ENCODE measurements at regions not wholly inside any gene's neighbourhood (a gene's known extent, or its start where the extent isn't known, plus 50 kb on each side); places are given as distances from the start of the nearest gene placed in this dataset.
"Not testable (repeated sequence)": the region's sequence is repeated elsewhere in the genome, so short reads cannot be mapped to it uniquely, and the experiment has no call there.

DNA sequence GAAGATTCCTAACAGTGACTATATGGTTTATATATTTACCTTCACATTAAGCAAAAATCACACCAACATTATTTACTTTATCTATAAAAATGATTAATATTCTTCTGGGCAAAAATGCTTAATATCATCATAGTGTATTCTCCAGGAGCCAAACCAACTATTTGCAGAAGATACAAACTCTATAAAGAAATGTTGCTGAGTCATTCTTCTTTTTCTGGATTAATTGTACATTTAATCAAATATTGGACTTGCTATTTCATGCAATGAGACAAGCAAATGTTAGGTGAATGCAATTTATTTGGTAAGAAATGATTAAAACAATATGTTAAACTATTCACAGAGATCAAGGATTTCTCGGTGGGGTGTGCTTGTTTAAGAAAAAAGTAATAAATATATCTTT, 1075.8 kb downstream of the PCDH9 start:
- peak; percentile 29 for DNase-seq (ENCODE audit: low read depth)

DNA sequence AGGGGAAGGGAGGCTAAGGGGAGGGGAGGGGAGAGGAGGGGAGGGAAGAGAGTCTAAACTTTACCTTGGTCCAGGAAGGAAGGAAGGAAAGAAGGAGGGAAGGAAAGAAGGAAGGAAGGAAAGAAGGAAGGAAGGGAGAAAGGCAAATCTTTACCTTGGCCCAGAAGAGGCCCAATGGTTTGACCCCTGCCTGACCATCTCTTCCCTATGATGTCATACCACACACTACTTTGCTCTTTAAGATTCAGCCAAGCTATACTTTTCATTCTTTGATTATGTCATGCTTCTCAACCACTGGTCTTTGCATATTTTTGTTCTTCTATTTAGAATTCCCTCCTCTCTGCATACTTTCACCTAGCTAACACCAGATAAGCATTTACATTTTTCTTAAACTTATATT, 1077.5 kb downstream of the PCDH9 start:
- DNase-seq (ENCODE audit: low read depth): no peak

DNA sequence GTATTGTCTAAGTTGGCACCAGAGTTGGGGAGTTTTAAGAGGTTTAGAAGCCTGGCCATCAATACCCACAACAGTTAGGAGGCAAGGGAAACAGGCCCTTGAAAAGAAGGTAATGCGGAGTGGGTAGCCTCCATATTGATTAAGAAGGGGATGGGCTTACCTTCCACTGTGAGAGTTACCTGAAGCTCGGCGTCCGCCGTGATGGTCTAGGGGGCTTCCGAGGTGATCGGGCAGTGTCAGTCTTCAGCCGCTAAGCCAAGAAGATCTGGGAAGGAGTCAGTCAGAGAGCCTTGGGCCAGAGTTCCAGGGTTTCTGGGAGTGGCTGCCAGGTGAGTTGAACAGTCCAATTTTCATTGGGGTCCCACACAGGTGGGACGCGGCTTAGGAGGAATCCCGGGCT, 1085.8 kb downstream of the PCDH9 start:
- DNase-seq (ENCODE audit: low read depth): not testable (repeated sequence)

DNA sequence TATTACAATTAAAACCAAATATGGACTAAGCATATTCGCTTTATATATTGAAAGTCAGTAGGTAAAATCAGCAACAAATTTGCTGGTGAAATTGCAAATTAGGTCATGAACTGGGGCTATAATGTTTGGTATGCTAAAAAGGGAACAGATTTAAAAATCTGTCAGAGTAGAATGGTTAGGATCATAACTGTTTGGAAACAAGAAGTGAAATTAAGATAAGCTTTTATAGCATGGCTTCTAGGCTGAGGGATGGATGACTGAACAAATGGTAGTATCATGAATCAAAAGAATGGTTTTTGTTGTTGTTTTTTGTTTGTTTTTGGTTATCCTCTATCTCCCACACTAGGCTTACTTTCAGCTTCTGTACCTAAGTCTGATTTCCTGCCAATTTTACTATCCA, 1090.4 kb downstream of the PCDH9 start:
- no peak for DNase-seq (ENCODE audit: low read depth)

DNA sequence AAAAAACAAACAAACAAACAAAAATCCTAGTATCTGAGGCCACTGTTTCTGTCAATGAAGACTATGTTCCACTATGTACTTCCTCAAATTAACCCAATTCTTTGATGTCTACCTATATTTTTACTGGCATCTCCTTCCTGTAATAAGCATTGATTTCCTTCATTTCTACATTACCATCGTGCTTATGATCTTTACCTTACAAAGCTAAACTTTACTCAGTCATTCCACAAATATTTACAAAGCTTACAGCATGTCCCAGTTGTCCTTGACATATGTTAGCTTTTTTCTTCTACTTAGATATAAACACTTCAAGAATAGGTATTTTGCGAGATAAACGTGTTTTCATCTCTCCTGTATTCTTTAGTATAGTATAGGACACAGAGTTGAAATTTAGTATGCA, 1090.9 kb downstream of the PCDH9 start:
- DNase-seq (ENCODE audit: low read depth): no peak

DNA sequence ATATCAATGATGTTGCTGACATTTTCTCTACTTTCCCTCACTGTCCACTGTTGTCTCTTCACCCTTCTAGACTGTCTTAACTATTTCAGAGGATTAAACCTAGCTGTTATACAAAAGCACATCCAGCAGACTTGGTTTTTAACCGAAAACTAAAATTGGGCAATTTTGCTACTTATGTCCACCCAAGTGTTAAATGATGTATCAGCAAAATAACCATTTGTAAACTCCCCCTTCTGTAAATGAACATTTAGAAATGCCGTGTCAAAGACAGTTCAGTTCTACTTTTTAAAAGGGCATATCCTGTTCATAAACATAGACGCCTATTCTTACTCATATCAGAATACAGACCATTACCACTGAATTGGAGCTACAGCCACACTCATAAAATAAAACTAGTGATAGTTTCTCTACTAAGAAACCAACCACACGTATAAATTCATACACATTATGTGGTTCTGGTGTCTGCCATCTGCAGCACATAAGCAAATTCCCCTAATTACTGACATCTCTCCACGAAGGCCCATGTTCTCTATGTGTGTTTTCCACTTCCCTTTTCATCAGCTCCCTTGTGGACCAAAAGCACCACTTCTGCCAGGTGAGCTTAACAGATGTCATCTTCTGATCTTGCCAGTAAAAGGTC, 1091.8 kb downstream of the PCDH9 start:
- DNase-seq (ENCODE audit: low read depth): no peak

DNA sequence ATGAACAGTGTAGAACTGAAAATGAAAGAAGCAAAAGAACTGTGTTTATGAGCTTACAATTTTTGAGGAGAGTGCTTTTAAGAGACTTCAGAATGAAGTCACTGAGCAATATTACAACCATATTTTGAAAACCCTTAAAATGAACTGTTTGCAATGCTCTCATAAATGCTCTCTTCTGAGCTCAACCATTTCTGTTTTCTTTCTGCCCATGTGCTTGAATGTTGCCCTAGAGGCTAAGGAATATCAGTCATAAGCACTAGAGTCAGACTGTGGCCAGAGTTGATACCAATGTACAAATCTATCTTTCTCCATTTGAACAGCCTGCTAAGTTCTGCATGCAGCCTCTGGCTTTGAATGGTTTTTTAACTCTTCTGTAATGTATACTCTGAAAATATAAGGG, 1092.8 kb downstream of the PCDH9 start:
- DNase-seq (ENCODE audit: low read depth): no peak

DNA sequence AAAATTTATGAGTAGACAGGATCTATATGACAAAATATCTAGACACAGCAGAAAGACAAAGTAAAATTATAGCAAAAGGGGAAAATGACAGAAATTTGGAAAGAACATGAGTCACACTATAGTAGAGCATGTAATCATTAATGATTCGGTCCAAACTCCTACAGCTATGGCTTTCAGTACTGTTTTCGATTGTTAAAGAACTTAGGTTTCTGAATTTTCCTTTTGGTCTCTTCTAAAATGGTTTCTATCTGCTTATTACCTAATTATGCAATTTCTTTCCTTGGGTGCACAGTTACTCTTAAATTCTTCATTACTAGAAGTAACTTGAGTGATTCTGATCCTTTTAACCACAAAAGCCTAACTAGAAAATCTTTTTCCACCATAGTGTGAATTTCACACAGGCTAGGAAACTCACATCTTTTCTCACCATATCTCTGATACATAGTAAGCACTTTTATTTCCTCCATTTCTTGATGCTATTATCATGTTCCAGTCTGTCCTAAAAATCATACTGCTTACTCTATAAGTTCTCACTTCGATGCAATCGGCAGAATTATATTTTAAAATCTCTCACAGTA, 1101.4 kb downstream of the PCDH9 start:
- DNase-seq (ENCODE audit: low read depth): no peak

DNA sequence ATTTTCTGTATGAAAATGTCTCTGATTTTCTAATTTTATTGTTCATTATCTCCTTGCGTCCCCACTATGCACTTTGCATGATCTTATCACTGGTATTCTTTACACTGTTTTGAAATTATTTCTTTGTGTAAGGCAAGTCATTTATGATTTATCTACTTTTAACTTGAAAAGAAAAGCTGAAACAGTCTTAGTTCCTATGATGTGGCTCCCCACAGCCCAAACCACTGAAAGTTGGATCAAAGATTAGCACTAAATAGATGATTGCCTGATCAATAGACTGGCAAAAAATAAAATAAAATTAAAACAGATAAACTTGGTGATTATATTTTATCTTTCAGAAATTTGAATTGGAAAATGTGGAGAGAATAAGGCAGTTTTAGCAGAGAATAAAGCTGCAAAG, 1101.9 kb downstream of the PCDH9 start:
- no peak for DNase-seq (ENCODE audit: low read depth)

DNA sequence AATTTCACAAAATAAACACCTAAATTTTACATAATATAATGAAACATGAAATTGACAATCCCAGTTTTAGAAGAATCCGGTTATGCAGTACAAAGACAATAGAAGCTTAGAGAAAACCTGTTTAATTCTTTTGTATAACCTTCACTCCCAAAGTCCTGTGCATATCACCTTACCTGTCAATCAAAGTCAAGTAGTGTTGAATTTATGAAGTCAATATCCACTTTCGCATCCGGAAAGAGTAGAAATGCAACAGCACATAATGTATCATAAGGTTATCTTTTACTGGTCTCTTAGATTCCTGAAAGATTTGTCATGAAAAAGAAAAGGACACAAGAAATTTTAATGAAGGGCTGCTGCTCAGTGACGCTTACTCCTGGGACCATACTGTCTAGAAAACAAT, 1112.6 kb downstream of the PCDH9 start:
- DNase-seq (ENCODE audit: low read depth): no peak

DNA sequence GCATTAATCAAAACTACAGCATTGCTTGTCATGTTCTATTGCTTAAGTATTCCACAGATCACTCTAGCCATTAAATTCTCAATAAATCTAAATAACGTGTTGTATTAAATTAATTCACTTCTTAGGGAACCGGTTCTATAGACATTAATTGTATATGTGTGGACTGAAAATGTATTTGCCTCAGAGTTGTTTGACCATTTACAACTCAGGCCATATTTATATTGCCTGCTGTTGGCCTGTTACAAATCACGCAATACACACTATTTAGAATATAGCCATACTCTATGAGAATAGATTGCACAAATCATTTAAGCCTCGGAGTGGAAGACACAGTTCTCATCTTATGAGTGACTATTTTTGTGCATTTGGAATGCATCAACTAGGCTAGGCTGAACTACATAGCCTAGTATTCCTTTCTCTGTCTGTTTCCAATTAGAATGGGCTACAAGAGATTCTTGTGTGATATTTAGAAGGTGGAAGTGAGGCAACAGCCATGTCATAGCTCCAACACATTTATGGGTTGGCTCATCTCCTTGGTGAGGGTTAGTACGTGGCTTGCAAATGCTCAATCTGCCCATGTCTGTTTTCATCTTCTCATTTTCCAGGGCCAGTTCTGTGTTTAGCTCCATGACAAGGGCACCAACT, 1116.1 kb downstream of the PCDH9 start:
- DNase-seq (ENCODE audit: low read depth): peak; percentile 92

DNA sequence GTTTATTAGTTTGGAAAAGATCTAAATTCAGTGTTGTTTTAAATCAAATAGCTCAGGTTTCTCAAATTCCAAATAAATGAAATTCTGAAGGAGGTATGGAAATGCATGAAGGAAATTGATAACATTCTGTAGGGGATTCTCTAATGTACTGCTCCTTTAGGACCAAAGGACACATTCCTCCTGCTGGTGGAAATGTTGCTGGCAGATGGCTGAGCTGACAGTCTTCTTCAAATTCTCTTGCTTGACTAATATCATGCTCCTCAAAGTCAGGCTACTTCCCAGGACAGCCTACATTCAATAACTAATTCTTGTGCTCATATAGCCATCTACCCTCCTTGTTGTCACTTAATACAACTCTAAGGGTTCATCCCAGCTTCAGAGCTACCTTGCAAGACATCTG, 1118.5 kb downstream of the PCDH9 start:
- no peak for DNase-seq (ENCODE audit: low read depth)

DNA sequence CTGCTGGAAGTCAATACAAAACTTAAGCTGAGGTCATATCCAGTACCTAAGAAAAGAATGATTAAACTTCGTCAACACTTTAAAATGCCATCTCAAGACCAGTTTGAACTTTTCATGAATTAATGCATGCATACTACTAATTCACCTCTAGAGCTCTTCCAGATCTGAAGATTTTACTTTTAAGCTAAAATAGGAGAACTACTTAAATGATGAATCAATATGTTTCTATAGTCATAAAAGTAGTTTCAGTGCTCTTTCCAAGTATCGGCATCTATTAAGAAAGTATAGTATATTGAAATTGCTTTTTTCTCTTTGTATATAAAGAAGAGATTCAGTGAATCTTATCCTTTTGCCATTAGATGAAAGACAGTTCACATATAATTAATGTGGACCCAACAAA, 1123.9 kb downstream of the PCDH9 start:
- no peak for DNase-seq (ENCODE audit: low read depth)

DNA sequence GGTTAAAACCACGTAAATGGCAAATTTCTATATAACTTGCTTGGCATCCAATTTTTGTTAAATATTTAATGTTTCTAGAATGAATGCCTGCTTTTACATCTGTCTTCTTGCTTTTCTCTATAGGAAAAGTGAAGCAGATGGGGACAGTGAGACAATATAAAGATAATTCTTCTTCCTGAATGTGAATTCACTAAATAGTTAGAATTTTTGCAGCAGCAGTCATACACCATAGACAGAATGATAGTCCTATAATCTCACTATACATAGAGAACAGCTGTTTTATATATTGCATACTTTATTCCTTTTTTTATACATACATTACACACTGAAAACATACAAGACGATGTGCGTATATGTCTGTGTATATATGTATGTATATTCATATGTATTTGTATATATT, 1127.3 kb downstream of the PCDH9 start:
- DNase-seq (ENCODE audit: low read depth): no peak

DNA sequence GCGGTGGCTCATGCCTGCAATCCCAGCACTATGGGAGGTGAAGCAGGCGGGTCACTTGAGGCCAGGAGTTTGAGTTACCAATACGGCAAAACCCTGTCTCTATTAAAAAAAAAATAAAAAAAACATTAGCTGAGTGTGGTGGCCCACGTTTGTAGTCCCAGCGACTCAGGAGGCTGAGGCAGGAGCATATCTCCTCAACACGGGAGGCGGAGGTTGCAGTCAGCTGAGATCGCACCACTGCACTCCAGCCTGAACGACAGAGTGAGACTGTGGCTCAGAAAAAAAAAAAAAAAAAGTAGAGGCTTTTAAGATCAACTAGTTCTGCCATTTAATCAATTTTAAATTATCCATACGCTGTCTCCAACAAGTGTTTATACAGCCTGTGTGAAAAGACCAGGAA, 1130.3 kb downstream of the PCDH9 start:
- no peak for DNase-seq (ENCODE audit: low read depth)

DNA sequence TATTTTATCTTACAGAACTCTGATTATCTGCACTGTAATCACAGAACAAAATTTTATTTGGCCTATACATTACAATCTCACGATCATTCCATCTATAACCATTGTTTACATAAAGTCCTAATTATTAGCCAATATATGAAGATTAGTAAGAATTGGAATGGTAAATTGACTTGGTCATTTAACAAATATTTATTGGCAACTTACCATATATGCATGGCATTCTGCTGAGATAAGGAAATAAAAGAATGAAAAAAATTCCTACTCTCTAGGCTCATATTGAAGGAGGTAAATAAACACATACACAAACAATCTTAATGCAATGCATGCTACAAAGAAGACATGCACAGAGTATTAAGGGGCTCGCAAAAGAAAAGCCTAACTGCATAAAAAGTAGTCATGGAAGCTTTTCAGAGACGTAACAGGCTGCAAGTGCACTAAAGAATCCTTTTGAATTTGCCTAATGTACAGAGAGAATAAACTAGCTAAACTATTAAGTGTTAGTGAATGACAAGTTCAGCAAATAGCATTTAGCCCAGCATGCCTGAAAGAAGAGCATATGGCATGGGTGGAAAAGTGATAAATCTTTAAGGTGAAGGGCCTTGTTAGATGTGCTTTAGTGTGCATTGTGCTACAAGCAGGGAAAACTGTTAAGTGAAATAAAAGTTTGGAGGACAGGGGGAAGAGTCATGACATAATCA, 1131.1 kb downstream of the PCDH9 start:
- no peak for DNase-seq (ENCODE audit: low read depth)

DNA sequence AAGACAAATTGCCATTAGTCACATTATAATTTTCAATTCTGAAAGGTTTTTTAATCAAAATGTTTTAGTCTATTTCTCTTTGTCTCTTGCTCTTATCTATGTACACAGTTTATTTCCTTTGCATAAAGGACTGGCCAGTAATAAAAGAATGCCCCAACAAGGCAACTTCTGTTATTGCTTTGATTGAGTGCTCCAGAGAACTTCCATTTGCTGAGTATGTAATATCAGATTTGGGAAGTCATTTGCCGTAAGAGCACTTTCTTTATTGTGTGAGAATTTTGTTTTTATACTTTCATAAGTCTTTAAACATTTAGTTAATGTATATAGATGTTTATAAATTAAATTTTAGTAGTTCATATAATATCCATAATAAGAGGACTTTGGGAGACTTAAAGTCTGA, 1140.4 kb downstream of the PCDH9 start:
- DNase-seq (ENCODE audit: low read depth): no peak

DNA sequence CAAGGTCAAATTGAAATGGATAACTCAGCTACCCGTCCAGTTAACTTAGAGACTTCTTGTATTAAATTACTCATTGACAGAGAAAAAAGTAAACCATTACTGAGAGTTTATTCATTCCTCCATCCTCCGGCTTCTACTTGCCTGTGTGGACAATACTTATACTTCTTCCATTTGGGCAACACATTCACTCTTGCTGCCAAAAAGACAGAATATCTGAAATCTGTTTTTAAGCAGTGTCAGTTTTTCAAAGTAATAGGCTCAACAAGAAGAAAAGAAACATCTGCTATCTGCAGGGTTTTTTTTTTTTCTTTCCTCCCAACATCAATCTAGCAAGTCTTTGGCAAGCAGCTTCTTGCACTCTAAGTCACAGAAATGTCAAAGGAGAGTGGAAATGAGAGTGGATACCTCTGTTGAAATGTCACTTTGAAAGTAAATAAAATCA, 1142.8 kb downstream of the PCDH9 start:
- DNase-seq (ENCODE audit: low read depth): no peak

DNA sequence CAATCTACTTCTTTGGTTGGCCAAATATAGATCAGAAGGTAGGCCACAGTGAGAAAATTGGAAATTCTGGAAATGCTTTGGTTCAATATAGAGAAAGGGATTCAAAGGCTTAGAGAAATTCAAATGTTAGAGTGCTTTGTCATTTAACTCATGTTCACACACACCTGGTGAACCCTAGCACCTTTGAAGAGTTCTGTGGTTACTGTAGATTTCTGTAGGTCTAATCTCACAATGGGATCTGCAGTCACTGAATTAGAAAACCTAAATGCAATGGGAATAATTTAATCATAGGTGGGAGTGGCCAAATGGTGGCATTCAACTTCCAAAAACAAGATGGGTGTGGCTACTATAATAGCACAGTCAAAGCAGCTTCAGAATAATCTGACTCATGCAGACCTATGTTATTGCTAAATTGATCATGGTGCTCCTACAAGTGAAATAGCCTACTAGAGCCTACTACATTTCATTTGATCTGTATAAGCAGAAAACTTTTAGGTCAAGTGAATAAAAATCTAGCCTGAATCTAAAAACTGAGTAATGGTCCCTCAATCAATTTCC, 1152.9 kb downstream of the PCDH9 start:
- DNase-seq (ENCODE audit: low read depth): no peak

DNA sequence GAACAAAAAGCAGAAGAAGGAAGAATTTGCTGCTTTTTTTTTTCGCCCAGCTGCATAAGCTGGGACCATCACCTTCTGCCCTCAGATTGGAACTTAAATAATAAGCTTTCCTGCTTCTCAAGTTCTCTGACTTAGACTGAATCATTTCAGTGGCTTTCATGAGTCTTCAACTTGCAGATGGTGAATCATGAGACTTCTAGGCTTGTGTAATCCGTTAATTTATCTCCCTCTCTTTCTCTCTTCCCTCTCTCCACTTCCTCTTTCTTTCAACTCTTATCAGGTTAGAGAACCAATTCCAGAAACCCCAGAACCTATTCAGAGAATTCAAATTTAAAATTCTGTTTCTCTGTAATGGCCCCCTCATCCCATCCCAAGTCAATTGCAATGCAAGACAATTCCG, 1153.7 kb downstream of the PCDH9 start:
- no peak for DNase-seq (ENCODE audit: low read depth)

DNA sequence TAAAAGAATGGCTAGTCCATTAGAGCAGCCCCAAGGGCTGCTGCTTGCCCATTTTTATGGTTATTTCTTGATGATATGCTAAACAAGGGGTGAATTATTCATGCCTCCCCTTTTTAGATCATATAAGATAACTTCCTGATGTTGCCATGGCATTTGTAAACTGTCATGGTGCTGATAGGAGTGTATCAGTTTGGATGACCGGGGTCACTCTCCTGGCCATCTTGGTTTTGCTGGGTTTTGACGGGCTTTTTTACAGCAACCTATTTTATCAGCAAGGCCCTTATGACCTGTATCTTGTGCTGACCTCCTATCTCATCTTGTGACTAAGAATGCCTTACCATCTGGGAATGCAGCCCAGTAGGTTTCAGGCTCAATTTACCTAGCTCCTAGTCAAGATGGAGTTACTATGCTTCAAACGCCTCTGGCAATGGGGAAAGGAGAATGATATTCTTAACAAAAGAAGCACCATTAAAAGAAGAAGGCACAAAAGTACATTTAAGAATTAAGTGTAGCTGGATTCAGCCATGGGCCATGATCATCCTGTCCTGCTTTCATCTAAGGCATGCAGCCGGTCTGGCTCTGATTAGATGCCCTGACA, 1156.0 kb downstream of the PCDH9 start:
- DNase-seq (ENCODE audit: low read depth): no peak

DNA sequence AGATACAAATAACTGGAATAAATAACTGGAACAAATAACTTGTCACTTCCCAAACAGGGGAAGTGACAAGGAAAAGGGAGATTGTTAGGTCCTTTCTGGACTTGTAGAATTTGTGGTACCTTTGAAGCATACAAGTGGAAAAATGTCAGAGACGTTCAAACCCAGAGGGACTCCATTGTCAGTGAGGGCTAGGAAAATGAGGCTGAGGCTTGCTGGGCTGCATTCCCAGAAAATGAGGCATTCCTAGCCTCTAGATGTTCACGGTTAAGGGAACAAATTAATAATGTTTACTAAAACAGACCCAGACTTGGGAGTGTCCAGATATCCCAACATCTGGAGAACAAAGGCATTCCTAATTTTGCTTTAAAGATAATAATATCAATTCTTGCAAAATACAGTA, 1158.0 kb downstream of the PCDH9 start:
- not testable (repeated sequence) for DNase-seq (ENCODE audit: low read depth)

DNA sequence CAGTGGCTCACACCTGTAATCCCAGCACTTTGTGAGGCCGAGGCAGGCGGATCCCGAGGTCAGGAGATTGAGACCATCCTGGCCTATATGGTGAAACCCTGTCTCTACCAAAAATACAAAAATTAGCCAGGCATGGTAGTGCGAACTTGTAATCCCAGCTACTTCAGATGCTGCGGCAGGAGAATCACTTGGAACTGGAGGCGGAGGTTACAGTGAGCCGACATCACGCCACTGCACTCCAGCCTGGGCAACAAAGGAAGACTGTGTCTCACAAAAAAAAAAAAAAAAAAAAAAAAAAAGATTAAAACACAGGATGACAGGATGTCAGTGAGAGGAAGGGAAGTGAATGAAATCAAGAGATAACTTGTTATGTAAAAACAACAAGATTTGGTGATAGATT, 1158.5 kb downstream of the PCDH9 start:
- no peak for DNase-seq (ENCODE audit: low read depth)
